Hypothalamus (tissue), 51 donors: ENCODE measurements at regions not wholly inside any gene's neighbourhood (a gene's known extent, or its start where the extent isn't known, plus 50 kb on each side); places are given as distances from the start of the nearest gene placed in this dataset.
"Not testable (repeated sequence)": the region's sequence is repeated elsewhere in the genome, so short reads cannot be mapped to it uniquely, and the experiment has no call there.

Source experiments
- DNase-seq, 51 donors: peaks; one replicate each; lab custom pipeline; 2025; lab: John Stamatoyannopoulos, UW

DNA sequence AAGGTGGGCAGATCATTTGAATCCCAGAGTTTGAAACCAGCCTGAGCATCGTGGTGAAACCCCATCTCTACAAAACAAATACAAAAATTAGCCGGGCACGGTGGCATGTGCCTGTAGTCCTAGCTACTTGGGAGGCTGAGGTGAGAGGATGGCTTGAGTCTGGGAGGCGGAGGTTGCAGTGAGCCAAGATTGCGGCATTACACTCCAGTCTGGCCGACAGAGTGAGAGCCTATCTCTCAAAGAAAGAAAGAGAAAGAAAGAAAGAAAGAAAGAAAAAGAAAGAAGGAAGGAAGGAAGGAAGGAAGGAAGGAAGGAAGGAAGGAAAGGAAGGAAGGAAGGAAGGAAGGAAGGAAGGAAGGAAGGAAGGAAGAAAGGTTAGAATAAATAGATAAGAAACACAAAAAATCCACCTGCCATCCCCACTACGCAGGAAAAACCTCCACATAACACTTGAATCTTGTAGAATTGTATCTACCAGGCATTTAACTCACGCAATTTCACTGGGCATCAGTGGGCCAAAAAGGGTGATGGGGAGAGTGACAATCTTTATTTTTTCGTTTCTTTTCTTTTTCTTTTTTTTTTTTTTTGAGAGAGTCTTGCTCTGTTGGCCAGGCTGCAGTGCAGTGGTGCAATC, 58.3 kb upstream of the PTPN1 start:
- not testable (repeated sequence) for DNase-seq

DNA sequence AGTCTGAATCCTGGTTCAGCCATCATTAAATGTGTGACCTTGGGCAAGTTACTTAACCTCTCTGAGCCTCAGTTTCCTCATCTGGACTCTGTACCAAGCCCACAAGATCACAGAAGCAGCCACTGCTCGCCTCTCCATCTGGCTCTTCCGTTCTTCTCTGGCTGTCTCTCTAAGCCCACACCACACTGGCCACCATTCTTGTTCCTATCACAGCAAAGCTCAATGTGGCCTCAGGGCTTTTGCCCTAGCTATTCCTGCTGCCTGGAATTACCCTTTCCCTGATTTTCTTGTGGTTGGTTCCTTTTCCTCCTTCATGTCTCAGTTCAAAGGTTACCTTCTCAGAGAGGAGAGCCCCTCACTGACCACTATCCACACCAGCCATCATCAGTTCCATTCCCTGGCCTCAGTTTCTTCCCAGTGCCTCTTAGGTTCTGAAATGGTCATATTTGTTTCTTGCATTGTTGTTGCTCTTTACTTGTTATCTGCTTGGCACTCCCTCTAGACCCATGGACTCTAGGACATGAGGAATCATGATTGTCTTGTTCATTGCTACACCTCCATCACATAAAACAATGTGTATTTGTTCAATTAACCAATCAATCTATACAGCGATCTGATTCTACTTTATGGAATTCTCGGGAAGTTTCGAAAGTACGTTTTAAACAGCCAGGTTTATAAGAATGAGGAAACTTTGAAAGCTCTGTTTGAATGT, 56.5 kb upstream of the PTPN1 start:
- DNase-seq = no peak

DNA sequence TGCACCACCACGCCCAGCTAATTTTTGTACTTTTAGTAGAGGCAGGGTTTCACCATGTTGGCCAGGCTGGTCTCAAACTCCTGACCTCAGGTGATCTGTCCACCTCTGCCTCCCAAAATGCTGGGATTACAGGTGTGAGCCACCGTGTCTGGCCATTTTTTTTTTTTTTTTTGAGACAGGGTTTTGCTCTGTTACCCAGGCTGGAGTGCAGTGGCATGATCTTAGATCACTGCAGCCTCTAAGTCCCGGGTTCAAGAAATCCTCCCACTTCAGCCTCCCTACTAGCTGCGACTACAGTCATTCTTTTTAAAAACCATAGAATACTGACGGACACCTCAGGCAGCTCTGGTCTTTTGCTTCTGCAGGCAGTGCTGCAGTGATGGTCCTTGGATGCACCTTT, 54.9 kb upstream of the PTPN1 start:
- DNase-seq = not testable (repeated sequence)

DNA sequence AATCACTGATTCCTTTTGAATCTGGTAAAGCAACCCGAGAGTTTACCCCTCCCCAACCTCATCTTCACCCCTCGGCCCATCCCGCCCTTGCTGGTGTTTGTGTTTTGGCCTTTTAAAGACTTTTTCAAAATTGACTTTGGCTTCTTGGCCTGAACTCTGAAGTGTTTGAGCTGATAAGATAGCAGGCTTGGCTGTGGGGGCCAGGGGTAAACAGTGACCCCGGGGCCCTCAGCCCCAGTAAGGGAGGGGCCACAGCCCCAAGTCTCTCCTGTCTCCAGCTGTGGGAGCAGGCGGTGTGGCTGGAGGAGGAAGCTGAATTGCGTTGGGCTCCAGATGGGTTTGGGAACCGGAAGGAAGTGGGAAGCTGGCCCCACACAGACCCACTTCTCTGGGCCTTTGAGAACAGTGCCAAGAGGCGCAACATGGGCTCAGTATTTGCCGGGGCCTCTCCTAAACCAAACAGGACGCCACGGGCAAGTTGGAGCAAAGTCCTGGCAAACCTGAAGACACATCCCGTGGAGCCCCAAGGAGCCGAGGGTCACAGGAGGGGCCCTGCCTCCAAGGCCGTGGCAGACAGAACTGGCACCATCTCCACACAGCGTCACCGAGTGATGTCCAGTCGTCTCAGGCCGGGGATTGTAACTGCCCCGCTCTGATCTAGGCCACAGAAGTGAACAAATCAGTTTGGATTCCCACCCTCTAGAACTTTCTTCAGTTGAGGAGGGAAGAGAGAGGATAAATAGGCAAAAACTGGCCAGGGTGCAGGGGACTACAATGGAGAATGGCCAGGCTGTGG, 54.3 kb upstream of the PTPN1 start:
- DNase-seq = no peak

DNA sequence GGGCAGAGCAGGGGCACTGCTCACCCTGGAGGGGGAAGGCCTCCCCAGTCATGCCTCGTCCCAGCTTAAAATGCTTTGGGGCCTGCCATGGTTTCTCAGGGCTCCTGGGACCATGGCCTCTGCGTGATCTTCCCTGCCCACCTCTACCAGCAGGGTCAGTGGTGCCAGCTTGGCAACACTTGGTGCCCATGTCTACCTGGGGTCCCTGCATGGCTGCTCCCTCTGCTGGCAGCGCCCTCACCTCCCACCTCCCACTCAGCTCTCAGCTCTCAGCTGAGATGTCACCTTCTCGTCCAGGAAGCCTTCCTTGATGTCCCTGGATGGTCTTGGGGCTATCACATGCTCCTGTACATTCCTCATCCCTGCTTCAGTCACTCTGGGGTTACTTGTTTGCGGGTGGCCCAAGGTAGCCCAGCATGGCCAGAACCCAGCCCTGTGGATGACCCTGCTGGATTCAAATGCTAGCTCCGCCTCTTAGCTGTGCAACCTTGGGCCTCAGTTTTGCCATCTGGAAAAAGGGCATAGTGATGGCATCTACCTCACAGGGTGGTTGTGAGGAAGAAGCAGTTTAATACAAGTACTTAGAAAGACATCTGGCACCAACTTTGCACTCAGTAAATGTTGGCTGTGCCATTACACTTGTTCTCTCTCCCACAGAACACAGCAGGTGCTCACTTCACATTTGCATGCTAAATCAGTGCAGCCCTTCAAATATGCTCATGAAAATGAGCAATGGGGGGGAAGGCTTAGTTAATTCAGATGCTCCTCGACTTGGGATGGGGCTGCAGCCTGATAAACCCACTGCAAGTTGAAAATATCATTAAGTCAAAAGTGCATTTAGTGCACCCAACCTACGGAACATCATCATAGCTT, 53.5 kb upstream of the PTPN1 start:
- DNase-seq = no peak

DNA sequence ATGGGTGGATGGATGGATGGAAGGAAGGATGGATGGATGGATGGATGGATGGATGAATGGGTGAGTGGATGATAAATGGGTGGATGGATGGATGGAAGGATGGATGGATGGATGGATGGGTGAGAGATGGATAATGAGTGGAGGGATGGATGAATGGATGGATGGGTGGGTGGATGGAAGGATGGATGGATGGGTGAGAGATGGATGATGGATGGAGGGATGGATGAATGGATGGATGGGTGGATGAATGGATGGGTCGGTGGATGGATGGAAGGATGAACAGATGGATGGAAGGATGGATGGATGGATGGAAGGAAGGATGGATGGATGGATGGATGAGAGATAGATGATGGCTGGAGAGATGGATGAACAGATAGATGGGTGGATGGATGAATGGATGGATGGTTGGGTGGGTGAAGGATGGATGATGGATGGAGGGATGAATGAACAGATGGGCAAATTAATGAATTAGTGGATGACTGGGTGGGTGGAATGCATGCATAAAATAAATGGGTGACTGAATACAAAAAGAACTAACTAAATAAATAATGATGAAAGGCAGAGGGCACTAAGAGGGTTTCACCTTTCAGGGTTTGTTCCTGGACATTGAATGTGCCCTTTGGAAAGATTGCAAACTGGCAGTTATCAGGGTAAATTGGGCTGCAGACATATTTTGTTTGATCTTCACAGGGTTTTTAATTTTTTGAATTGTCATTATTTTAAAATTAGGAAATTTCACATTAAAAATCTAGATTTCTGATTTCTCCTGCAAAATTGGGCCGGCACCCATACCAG, 50.9 kb upstream of the PTPN1 start:
- DNase-seq = no peak

DNA sequence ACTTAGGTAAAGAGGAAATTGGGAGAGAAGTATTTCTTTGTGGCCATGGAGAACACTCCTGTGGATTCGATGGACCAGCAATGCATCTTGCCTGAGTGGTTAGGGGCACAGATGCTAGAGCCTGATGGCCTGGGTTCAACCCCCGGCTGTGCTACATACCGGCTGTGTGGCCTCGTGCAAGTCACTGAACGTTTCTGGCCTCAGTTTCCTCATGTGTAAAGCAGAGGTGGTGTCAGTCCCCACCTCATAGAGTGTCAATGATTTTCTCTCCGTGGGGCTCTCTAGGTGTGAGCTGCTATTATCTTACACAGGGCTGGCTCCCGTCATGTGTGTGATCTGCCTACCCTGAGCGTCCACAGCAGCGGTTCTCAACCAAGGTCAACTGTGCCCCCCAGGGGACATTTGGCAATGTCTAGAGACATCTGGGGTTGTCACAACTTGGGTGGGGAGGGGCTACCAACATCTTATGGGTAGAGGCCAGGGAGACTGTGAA, 50.0 kb upstream of the PTPN1 start:
- DNase-seq = no peak
